RWPE2 (cell line): ENCODE measurements at regions not wholly inside any gene's neighbourhood (a gene's known extent, or its start where the extent isn't known, plus 50 kb on each side); places are given as distances from the start of the nearest gene placed in this dataset.

ENCODE experiments used
- ATAC-seq: fragments of 200-7000 bp; cut with Tn5 transposase; 3 replicates; pipeline ENCODE4 v1.9.1; 2021; ENCODE audit warnings: low read depth
- DNase-seq: peaks from one replicate; pipeline ENCODE4 v3.0.0-alpha.2; 2020; ENCODE audit warnings: low spot score
- H3K27ac ChIP-seq: fragments of 450-650 bp; 2 replicates; pipeline ENCODE4 v1.5.1; 2017; ENCODE audit warnings: mild to moderate bottlenecking; ENCODE audit not compliant: poor library complexity, severe bottlenecking
- H3K27me3 ChIP-seq: fragments of 250-450 bp; sonication (Bioruptor Pico); 2 replicates; pipeline ENCODE4 v1.5.1; 2021; ENCODE audit warnings: mild to moderate bottlenecking, moderate library complexity; ENCODE audit not compliant: insufficient read depth, poor library complexity, severe bottlenecking
- H3K36me3 ChIP-seq: fragments of 250-450 bp; sonication (Bioruptor Pico); 2 replicates; pipeline ENCODE4 v1.5.1; 2020; ENCODE audit warnings: low read depth, mild to moderate bottlenecking, moderate library complexity
- H3K4me1 ChIP-seq: fragments of 250-450 bp; sonication (Bioruptor Pico); 2 replicates; pipeline ENCODE4 v1.5.1; 2021; ENCODE audit warnings: mild to moderate bottlenecking, moderate library complexity; ENCODE audit not compliant: insufficient read depth, poor library complexity, severe bottlenecking
- H3K4me3 ChIP-seq: fragments of 250-450 bp; sonication (Bioruptor Pico); 2 replicates; pipeline ENCODE4 v1.5.1; 2021; ENCODE audit warnings: mild to moderate bottlenecking, moderate library complexity; ENCODE audit not compliant: severe bottlenecking
- H3K9me3 ChIP-seq: fragments of 250-450 bp; sonication (Bioruptor Pico); 2 replicates; pipeline ENCODE4 v1.5.1; 2021; ENCODE audit warnings: mild to moderate bottlenecking, moderate library complexity; ENCODE audit not compliant: severe bottlenecking
- TF ChIP-seq, protein P1 (sequence below): fragments of 450-650 bp; IDR thresholded peaks from one replicate; pipeline ENCODE4 v1.5.1; 2017; ENCODE audit warnings: mild to moderate bottlenecking, moderate library complexity; ENCODE audit not compliant: poor library complexity, severe bottlenecking

DNA sequence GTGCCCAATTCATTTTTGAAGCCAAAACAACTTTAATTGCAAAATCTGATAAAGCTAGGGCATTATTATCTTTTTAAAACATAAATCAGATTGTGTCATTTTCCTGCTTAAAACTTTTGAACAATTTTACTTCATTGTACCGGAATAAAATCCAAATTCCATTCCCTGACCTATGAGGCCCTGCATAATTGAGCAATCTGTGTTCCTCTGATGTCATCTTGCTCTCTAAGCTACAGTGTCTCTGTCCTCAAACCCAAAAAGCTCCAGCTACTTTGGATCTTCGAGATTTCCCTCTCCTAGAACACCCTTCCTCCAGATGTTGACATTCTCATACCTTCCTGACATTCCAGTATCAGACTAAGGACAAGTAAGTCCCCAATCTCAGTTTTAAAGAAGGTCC, 395.9 kb downstream of the LRATD1 start:
- DNase-seq (no peak), ATAC-seq (no peak)
- no peak overlapping the region for H3K27ac ChIP-seq
- no peaks in the 10 kb centered on the region for H3K9me3 ChIP-seq
- no peaks in the 10 kb centered on the region for H3K27me3 ChIP-seq
- TF ChIP-seq, protein P1, sequence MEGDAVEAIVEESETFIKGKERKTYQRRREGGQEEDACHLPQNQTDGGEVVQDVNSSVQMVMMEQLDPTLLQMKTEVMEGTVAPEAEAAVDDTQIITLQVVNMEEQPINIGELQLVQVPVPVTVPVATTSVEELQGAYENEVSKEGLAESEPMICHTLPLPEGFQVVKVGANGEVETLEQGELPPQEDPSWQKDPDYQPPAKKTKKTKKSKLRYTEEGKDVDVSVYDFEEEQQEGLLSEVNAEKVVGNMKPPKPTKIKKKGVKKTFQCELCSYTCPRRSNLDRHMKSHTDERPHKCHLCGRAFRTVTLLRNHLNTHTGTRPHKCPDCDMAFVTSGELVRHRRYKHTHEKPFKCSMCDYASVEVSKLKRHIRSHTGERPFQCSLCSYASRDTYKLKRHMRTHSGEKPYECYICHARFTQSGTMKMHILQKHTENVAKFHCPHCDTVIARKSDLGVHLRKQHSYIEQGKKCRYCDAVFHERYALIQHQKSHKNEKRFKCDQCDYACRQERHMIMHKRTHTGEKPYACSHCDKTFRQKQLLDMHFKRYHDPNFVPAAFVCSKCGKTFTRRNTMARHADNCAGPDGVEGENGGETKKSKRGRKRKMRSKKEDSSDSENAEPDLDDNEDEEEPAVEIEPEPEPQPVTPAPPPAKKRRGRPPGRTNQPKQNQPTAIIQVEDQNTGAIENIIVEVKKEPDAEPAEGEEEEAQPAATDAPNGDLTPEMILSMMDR, result no peak
- no peaks in the 10 kb centered on the region for H3K4me1 ChIP-seq
- H3K4me3 ChIP-seq, result no peak overlapping the region
- H3K36me3 ChIP-seq, result no peaks in the 10 kb centered on the region

DNA sequence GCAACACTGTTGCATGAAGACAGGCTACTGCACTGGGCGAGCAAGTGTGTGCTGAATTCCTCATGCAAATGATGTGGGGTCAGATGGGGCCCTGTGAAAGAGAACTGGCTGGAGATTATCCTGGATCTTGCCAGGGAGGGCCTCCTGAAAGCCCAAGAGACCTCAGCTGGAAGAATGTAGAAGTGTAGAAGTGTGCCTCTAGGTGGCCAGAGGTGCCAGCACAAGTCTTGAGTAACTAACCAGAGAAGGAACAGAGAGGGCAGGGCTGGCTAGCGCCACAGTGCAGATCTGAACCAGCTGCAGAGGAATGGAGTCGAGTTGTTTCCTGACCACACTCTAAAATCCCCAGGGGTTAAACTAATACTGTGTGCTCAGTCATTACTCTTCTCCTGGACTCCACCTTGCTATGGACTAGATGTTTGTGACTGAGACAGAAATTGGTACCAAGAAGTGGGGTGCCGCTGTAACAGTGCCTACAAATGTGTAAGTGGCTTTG, 399.3 kb downstream of the LRATD1 start:
- H3K4me3 ChIP-seq, result no peak overlapping the region
- H3K36me3 ChIP-seq, result no peaks in the 10 kb centered on the region
- DNase-seq (no peak), ATAC-seq (no peak)
- no peak overlapping the region for H3K27ac ChIP-seq
- no peaks in the 10 kb centered on the region for H3K4me1 ChIP-seq
- no peaks in the 10 kb centered on the region for H3K27me3 ChIP-seq
- H3K9me3 ChIP-seq, result no peaks in the 10 kb centered on the region
- TF ChIP-seq, protein P1, result no peak

DNA sequence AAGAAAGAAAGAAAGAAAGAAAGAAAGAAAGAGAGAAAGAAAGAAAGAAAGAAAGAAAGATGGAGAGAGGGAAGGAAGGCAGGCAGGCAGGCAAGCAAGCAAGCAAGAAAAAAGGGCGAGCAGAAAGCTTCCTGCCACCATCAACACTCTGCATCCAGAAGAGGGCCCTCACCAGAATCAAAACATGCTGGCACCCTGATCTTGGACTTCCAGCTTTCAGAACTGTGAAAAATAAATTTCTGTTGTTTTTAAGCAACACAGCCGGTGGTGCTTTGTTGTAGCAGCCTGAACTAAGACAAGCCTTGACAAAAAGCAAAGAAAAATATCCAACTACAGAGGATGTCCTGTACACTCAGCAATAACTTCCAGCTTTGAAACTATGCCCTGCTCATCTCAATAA, 401.7 kb downstream of the LRATD1 start:
- no peak overlapping the region for H3K27ac ChIP-seq
- DNase-seq (no peak), ATAC-seq (no peak)
- TF ChIP-seq, protein P1, result no peak
- no peaks in the 10 kb centered on the region for H3K36me3 ChIP-seq
- H3K4me1 ChIP-seq, result no peaks in the 10 kb centered on the region
- no peaks in the 10 kb centered on the region for H3K9me3 ChIP-seq
- H3K27me3 ChIP-seq, result no peaks in the 10 kb centered on the region
- H3K4me3 ChIP-seq, result no peak overlapping the region

DNA sequence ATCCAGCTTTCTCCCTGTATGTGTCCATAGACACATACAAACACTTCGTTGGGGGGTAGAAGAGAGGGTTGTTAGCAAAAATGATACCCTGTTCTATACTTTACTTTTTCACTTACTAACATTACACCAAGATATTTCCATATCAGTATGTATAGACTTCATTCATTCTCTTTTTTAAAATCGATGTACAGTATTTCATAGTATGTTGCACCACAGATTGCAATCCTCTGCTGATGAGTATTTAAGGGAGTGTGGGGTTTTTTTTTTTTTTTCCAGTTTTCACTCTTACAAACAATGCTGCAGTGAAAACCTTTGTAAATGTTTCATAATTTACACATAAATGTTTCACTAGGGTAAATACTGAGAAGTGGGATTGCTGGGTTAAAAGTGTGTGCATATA, 402.3 kb downstream of the LRATD1 start:
- no peaks in the 10 kb centered on the region for H3K36me3 ChIP-seq
- ATAC-seq (no peak), DNase-seq (no peak)
- no peaks in the 10 kb centered on the region for H3K9me3 ChIP-seq
- no peak overlapping the region for H3K27ac ChIP-seq
- H3K27me3 ChIP-seq, result no peaks in the 10 kb centered on the region
- no peaks in the 10 kb centered on the region for H3K4me1 ChIP-seq
- TF ChIP-seq, protein P1, result no peak
- H3K4me3 ChIP-seq, result no peak overlapping the region

DNA sequence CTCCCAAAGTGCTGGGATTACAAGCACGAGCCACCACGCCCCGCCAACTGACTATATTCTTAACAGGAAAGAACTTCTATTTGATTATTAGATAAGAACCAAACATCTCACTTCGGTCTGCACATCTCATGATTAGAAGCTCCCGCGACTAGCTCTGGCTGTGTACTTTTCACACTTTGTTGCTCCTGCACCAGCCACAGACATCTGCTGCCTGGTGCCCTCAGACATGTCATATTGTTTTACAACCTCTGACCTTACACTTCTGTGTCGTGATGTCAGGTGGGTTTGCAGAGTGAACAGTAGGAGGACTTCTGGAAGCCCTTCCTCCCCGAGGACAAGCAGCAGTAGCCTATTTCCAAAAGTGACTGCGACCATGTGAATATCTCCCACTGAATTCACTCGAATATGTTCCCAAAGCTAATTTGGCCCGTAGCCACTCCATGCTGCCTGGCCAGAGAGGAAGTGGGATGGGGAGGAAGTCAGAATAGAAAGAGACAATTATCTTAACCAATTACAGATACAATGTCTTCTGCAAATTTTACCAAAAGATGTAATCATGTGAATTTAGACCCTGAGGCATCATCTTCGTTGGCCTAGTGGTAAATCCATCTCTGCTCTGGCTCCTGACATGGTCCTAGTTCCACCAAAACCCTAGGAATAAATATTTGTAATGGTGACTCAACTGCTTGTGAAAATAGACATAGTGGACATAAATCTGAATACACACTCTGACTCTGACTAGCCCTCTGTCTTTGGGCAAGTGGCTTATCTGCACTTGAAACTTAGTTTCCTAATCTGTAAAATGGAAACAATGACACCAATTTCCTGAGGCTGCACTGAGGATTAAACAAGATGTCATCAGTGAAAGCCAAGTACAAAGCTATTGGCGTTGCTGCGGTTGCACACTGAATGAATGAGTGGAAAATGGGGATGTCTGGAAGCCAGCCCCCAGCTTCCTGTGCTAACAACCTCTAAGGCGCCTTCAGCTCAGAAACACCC, 406.1 kb downstream of the LRATD1 start:
- no peak overlapping the region for H3K27ac ChIP-seq
- no peak for DNase-seq
- H3K4me3 ChIP-seq, result no peak overlapping the region
- no peaks in the 10 kb centered on the region for H3K27me3 ChIP-seq
- TF ChIP-seq, protein P1, result no peak
- no peaks in the 10 kb centered on the region for H3K9me3 ChIP-seq
- no peak for ATAC-seq
- H3K36me3 ChIP-seq, result no peaks in the 10 kb centered on the region
- H3K4me1 ChIP-seq, result no peaks in the 10 kb centered on the region
